ENCODE measurements at regions not wholly inside any gene's neighbourhood (a gene's known extent, or its start where the extent isn't known, plus 50 kb on each side); places are given as distances from the start of the nearest gene placed in this dataset.
"Not testable (repeated sequence)": the region's sequence is repeated elsewhere in the genome, so short reads cannot be mapped to it uniquely, and the experiment has no call there.

- TF ChIP-seq JUND (IDR thresholded peaks at IDR 0.05; ENCODE audit: low read depth): no peak
- no peak for DNase-seq (ENCODE audit: low read depth in 1 of 2, low spot score in 1 of 2)
- in situ Hi-C loops (cut with HindIII; ENCODE audit: low pct_unique_long_range_greater_than_20kb, low sequenced_read_pairs): no loop called here
These were observed 86.1 kb downstream of the PTPRS start for GRCh38 chr19:5254543-5254942.

- in situ Hi-C loops (cut with HindIII; ENCODE audit: low pct_unique_long_range_greater_than_20kb, low sequenced_read_pairs): no loop called here
- DNase-seq (ENCODE audit: low read depth in 1 of 2, low spot score in 1 of 2): no peak
- TF ChIP-seq JUND (IDR thresholded peaks at IDR 0.05; ENCODE audit: low read depth): no peak
These were observed 87.1 kb downstream of the PTPRS start for GRCh38 chr19:5253406-5254110.

- in situ Hi-C loops (cut with HindIII; ENCODE audit: low pct_unique_long_range_greater_than_20kb, low sequenced_read_pairs): no loop called here
- no peak for TF ChIP-seq JUND (IDR thresholded peaks at IDR 0.05; ENCODE audit: low read depth)
- DNase-seq (ENCODE audit: low read depth in 1 of 2, low spot score in 1 of 2): no peak
These were observed 89.2 kb downstream of the PTPRS start for GRCh38 chr19:5251096-5252065.

GRCh38 chr19:5250127-5250659 is 90.4 kb downstream of the PTPRS start:
- no peak for DNase-seq (ENCODE audit: low read depth in 1 of 2, low spot score in 1 of 2)
- TF ChIP-seq JUND (IDR thresholded peaks at IDR 0.05; ENCODE audit: low read depth): no peak
- in situ Hi-C loops (cut with HindIII; ENCODE audit: low pct_unique_long_range_greater_than_20kb, low sequenced_read_pairs): no loop called here

- DNase-seq (ENCODE audit: low read depth in 1 of 2, low spot score in 1 of 2): no peak
- in situ Hi-C loops (cut with HindIII; ENCODE audit: low pct_unique_long_range_greater_than_20kb, low sequenced_read_pairs): no loop called here
- no peak for TF ChIP-seq JUND (IDR thresholded peaks at IDR 0.05; ENCODE audit: low read depth)
These were observed 91.1 kb downstream of the PTPRS start for GRCh38 chr19:5249526-5249925.

- no peak for TF ChIP-seq JUND (IDR thresholded peaks at IDR 0.05; ENCODE audit: low read depth)
- in situ Hi-C loops (cut with HindIII; ENCODE audit: low pct_unique_long_range_greater_than_20kb, low sequenced_read_pairs): no loop called here
- DNase-seq (ENCODE audit: low read depth in 1 of 2, low spot score in 1 of 2): no peak
These were observed 92.5 kb downstream of the PTPRS start for GRCh38 chr19:5247957-5248705.

- DNase-seq (ENCODE audit: low read depth in 1 of 2, low spot score in 1 of 2): no peak
- TF ChIP-seq JUND (IDR thresholded peaks at IDR 0.05; ENCODE audit: low read depth): no peak
- in situ Hi-C loops (cut with HindIII; ENCODE audit: low pct_unique_long_range_greater_than_20kb, low sequenced_read_pairs): no loop called here
These were observed 94.0 kb downstream of the PTPRS start for GRCh38 chr19:5246554-5247155.

- DNase-seq (ENCODE audit: low read depth in 1 of 2, low spot score in 1 of 2): no peak
These were observed 94.7 kb downstream of the PTPRS start for GRCh38 chr19:5245631-5246553.

GRCh38 chr19:5244351-5244750 is 96.3 kb downstream of the PTPRS start:
- TF ChIP-seq JUND (IDR thresholded peaks at IDR 0.05; ENCODE audit: low read depth): no peak
- in situ Hi-C loops (cut with HindIII; ENCODE audit: low pct_unique_long_range_greater_than_20kb, low sequenced_read_pairs): no loop called here
- DNase-seq (ENCODE audit: low read depth in 1 of 2, low spot score in 1 of 2): no peak

More at GRCh38 chr19:5245631-5246553, 94.7 kb downstream of the PTPRS start:
- in situ Hi-C loops (cut with HindIII; ENCODE audit: low pct_unique_long_range_greater_than_20kb, low sequenced_read_pairs): no loop called here
- TF ChIP-seq JUND (IDR thresholded peaks at IDR 0.05; ENCODE audit: low read depth): no peak

GRCh38 chr19:5243878-5244277 is 96.7 kb downstream of the PTPRS start:
- no peak for TF ChIP-seq JUND (IDR thresholded peaks at IDR 0.05; ENCODE audit: low read depth)
- in situ Hi-C loops (cut with HindIII; ENCODE audit: low pct_unique_long_range_greater_than_20kb, low sequenced_read_pairs): no loop called here
- DNase-seq (ENCODE audit: low read depth in 1 of 2, low spot score in 1 of 2): no peak

- DNase-seq (ENCODE audit: low read depth in 1 of 2, low spot score in 1 of 2); in situ Hi-C loops (cut with HindIII; ENCODE audit: low pct_unique_long_range_greater_than_20kb, low sequenced_read_pairs): not testable (repeated sequence)
These were observed 98.7 kb downstream of the PTPRS start for GRCh38 chr19:5241896-5242295.
